ENCODE measurements at regions not wholly inside any gene's neighbourhood (a gene's known extent, or its start where the extent isn't known, plus 50 kb on each side); places are given as distances from the start of the nearest gene placed in this dataset.

- no peak for TF ChIP-seq RAD21 (IDR thresholded peaks at IDR 0.05; ENCODE audit: low read depth)
- no peak for TF ChIP-seq NFIC (IDR thresholded peaks at IDR 0.05)
- TF ChIP-seq CREB1 (IDR thresholded peaks at IDR 0.05; ENCODE audit: low read depth), result no peak
- TF ChIP-seq REST (IDR thresholded peaks at IDR 0.05; ENCODE audit: low read depth), result no peak
- TF ChIP-seq EGR1 (IDR thresholded peaks at IDR 0.05), result no peak
- no peak for TF ChIP-seq TAF1 (IDR thresholded peaks at IDR 0.05; ENCODE audit: low read depth)
- TF ChIP-seq TEAD4 (IDR thresholded peaks at IDR 0.05), result no peak
- TF ChIP-seq FOXM1 (IDR thresholded peaks at IDR 0.05; ENCODE audit: borderline replicate concordance, low read depth), result no peak
- TF ChIP-seq YY1 (IDR thresholded peaks at IDR 0.05; ENCODE audit: low read depth), result no peak
- TF ChIP-seq TCF12 (IDR thresholded peaks at IDR 0.05; ENCODE audit: low read depth), result no peak
- TF ChIP-seq ZBTB7A (IDR thresholded peaks at IDR 0.05; ENCODE audit: low read depth), result no peak
- no peak for TF ChIP-seq CEBPB (IDR thresholded peaks at IDR 0.05)
- TF ChIP-seq, protein P1, sequence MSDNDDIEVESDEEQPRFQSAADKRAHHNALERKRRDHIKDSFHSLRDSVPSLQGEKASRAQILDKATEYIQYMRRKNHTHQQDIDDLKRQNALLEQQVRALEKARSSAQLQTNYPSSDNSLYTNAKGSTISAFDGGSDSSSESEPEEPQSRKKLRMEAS (IDR thresholded peaks at IDR 0.05), result no peak
- TF ChIP-seq EP300 (IDR thresholded peaks at IDR 0.05; ENCODE audit: borderline replicate concordance), result no peak
- TF ChIP-seq USF1 (IDR thresholded peaks at IDR 0.05), result no peak
Measured at GRCh38 chr16:59604354-59604753, 870.2 kb upstream of the GOT2 start.

- TF ChIP-seq RAD21 (IDR thresholded peaks at IDR 0.05; ENCODE audit: low read depth) (no peak), EP300 (IDR thresholded peaks at IDR 0.05; ENCODE audit: borderline replicate concordance) (no peak), USF1 (IDR thresholded peaks at IDR 0.05) (no peak), TAF1 (IDR thresholded peaks at IDR 0.05; ENCODE audit: low read depth) (no peak), TEAD4 (IDR thresholded peaks at IDR 0.05) (no peak), CREB1 (IDR thresholded peaks at IDR 0.05; ENCODE audit: low read depth) (no peak), TCF12 (IDR thresholded peaks at IDR 0.05; ENCODE audit: low read depth) (no peak), EGR1 (IDR thresholded peaks at IDR 0.05) (no peak)
Measured at GRCh38 chr16:59601452-59601851, 867.3 kb upstream of the GOT2 start.

DNA sequence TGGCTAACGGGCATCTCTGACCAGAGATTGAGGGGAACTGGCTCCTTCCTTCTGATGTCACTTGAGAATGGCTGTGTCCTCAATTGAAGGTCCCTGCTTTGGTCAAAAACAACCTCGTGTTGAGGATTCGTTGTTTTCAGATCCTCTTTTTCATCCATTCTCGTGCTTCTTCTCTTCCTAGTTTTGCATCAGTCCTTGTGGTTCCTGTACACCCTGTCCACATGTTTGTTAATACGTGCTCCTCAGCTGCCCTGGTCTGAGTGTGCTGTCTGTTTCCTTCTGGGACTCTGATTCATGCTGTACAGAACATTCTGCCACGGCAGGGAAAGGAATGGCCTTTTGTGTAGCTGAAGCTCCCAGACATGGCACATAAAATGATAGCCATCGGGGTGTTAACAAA is 863.2 kb upstream of the GOT2 start:
- TF ChIP-seq NFIC (IDR thresholded peaks at IDR 0.05), result no peak
- TF ChIP-seq CEBPB (IDR thresholded peaks at IDR 0.05), result no peak
- TF ChIP-seq ZBTB7A (IDR thresholded peaks at IDR 0.05; ENCODE audit: low read depth), result no peak
- no peak for TF ChIP-seq TCF12 (IDR thresholded peaks at IDR 0.05; ENCODE audit: low read depth)
- no peak for TF ChIP-seq RAD21 (IDR thresholded peaks at IDR 0.05; ENCODE audit: low read depth)
- no peak for TF ChIP-seq TEAD4 (IDR thresholded peaks at IDR 0.05)
- no peak for TF ChIP-seq CREB1 (IDR thresholded peaks at IDR 0.05; ENCODE audit: low read depth)
- TF ChIP-seq EGR1 (IDR thresholded peaks at IDR 0.05), result no peak
- TF ChIP-seq REST (IDR thresholded peaks at IDR 0.05; ENCODE audit: low read depth), result no peak
- no peak for TF ChIP-seq EP300 (IDR thresholded peaks at IDR 0.05; ENCODE audit: borderline replicate concordance)
- no peak for TF ChIP-seq FOXM1 (IDR thresholded peaks at IDR 0.05; ENCODE audit: borderline replicate concordance, low read depth)
- TF ChIP-seq, protein P1 (IDR thresholded peaks at IDR 0.05), result no peak
- no peak for TF ChIP-seq YY1 (IDR thresholded peaks at IDR 0.05; ENCODE audit: low read depth)
- no peak for TF ChIP-seq USF1 (IDR thresholded peaks at IDR 0.05)
- TF ChIP-seq TAF1 (IDR thresholded peaks at IDR 0.05; ENCODE audit: low read depth), result no peak

DNA sequence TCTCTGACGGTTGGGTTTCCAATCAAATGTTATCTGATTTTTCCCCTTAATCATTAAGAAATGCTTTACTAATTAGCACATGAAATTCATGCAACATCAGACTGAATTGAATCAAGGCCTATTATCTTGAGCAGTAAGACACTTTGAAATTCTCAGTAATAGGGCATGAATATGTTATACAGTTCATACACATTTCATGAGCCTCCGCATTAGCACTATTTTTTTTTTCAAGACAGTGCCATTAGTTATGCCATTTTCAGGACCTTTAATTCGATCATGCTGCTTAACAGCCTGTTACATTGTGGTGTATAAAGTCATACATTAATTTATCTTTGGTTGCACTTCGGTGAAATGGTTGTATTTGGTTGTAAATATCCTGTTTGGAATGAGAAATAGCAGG is 862.6 kb upstream of the GOT2 start:
- TF ChIP-seq TCF12 (IDR thresholded peaks at IDR 0.05; ENCODE audit: low read depth), result no peak
- no peak for TF ChIP-seq TEAD4 (IDR thresholded peaks at IDR 0.05)
- no peak for TF ChIP-seq REST (IDR thresholded peaks at IDR 0.05; ENCODE audit: low read depth)
- no peak for TF ChIP-seq NFIC (IDR thresholded peaks at IDR 0.05)
- no peak for TF ChIP-seq YY1 (IDR thresholded peaks at IDR 0.05; ENCODE audit: low read depth)
- TF ChIP-seq EP300 (IDR thresholded peaks at IDR 0.05; ENCODE audit: borderline replicate concordance), result no peak
- no peak for TF ChIP-seq TAF1 (IDR thresholded peaks at IDR 0.05; ENCODE audit: low read depth)
- TF ChIP-seq, protein P1 (IDR thresholded peaks at IDR 0.05), result no peak
- TF ChIP-seq RAD21 (IDR thresholded peaks at IDR 0.05; ENCODE audit: low read depth), result no peak
- TF ChIP-seq CREB1 (IDR thresholded peaks at IDR 0.05; ENCODE audit: low read depth), result no peak
- no peak for TF ChIP-seq CEBPB (IDR thresholded peaks at IDR 0.05)
- no peak for TF ChIP-seq USF1 (IDR thresholded peaks at IDR 0.05)
- TF ChIP-seq FOXM1 (IDR thresholded peaks at IDR 0.05; ENCODE audit: borderline replicate concordance, low read depth), result no peak
- no peak for TF ChIP-seq ZBTB7A (IDR thresholded peaks at IDR 0.05; ENCODE audit: low read depth)
- TF ChIP-seq EGR1 (IDR thresholded peaks at IDR 0.05), result no peak
